ENCODE measurements at regions not wholly inside any gene's neighbourhood (a gene's known extent, or its start where the extent isn't known, plus 50 kb on each side); places are given as distances from the start of the nearest gene placed in this dataset.
"Not testable (repeated sequence)": the region's sequence is repeated elsewhere in the genome, so short reads cannot be mapped to it uniquely, and the experiment has no call there.

GRCh38 chr5:124521461-124522230 is 224.8 kb downstream of the ZNF608 start:
- DNase-seq (ENCODE audit: low read depth in 4 of 4, low spot score in 2 of 4): no peak

- no peak for DNase-seq (ENCODE audit: low read depth in 4 of 4, low spot score in 2 of 4)
Measured at GRCh38 chr5:124519396-124519795, 227.0 kb downstream of the ZNF608 start.

- DNase-seq (ENCODE audit: low read depth in 4 of 4, low spot score in 2 of 4): no peak
Measured at GRCh38 chr5:124516567-124516966, 229.9 kb downstream of the ZNF608 start.

- no peak for DNase-seq (ENCODE audit: low read depth in 4 of 4, low spot score in 2 of 4)
Measured at GRCh38 chr5:124515497-124516245, 230.8 kb downstream of the ZNF608 start.

- no peak for DNase-seq (ENCODE audit: low read depth in 4 of 4, low spot score in 2 of 4)
Measured at GRCh38 chr5:124514956-124515355, 231.5 kb downstream of the ZNF608 start.

- DNase-seq (ENCODE audit: low read depth in 4 of 4, low spot score in 2 of 4): no peak
Measured at GRCh38 chr5:124512952-124513632, 233.3 kb downstream of the ZNF608 start.

- no peak for DNase-seq (ENCODE audit: low read depth in 4 of 4, low spot score in 2 of 4)
Measured at GRCh38 chr5:124512236-124512635, 234.2 kb downstream of the ZNF608 start.

- no peak for DNase-seq (ENCODE audit: low read depth in 4 of 4, low spot score in 2 of 4)
Measured at GRCh38 chr5:124511791-124512190, 234.6 kb downstream of the ZNF608 start.

- DNase-seq (ENCODE audit: low read depth in 4 of 4, low spot score in 2 of 4): no peak
Measured at GRCh38 chr5:124507688-124508087, 238.8 kb downstream of the ZNF608 start.

GRCh38 chr5:124504081-124504916 is 242.1 kb downstream of the ZNF608 start:
- DNase-seq (ENCODE audit: low read depth in 4 of 4, low spot score in 2 of 4): no peak

- DNase-seq (ENCODE audit: low read depth in 4 of 4, low spot score in 2 of 4): no peak
Measured at GRCh38 chr5:124502551-124502950, 243.9 kb downstream of the ZNF608 start.

GRCh38 chr5:124499818-124500217 is 246.6 kb downstream of the ZNF608 start:
- not testable (repeated sequence) for DNase-seq (ENCODE audit: low read depth in 4 of 4, low spot score in 2 of 4)

- not testable (repeated sequence) for DNase-seq (ENCODE audit: low read depth in 4 of 4, low spot score in 2 of 4)
Measured at GRCh38 chr5:124496968-124497367, 249.5 kb downstream of the ZNF608 start.

GRCh38 chr5:124494540-124495116 is 251.8 kb downstream of the ZNF608 start:
- no peak for DNase-seq (ENCODE audit: low read depth in 4 of 4, low spot score in 2 of 4)

- no peak for DNase-seq (ENCODE audit: low read depth in 4 of 4, low spot score in 2 of 4)
Measured at GRCh38 chr5:124492444-124493224, 253.8 kb downstream of the ZNF608 start.

GRCh38 chr5:124490315-124490714 is 256.1 kb downstream of the ZNF608 start:
- DNase-seq (ENCODE audit: low read depth in 4 of 4, low spot score in 2 of 4): not testable (repeated sequence)

GRCh38 chr5:124481419-124481818 is 265.0 kb downstream of the ZNF608 start:
- no peak for DNase-seq (ENCODE audit: low read depth in 4 of 4, low spot score in 2 of 4)

GRCh38 chr5:124480964-124481363 is 265.5 kb downstream of the ZNF608 start:
- DNase-seq (ENCODE audit: low read depth in 4 of 4, low spot score in 2 of 4): no peak

GRCh38 chr5:124480022-124480421 is 266.4 kb downstream of the ZNF608 start:
- DNase-seq (ENCODE audit: low read depth in 4 of 4, low spot score in 2 of 4): no peak

All from left renal cortex interstitium (tissue), 4 donors.